HUES64 (cell line): ENCODE measurements at regions not wholly inside any gene's neighbourhood (a gene's known extent, or its start where the extent isn't known, plus 50 kb on each side); places are given as distances from the start of the nearest gene placed in this dataset.
"Not testable (repeated sequence)": the region's sequence is repeated elsewhere in the genome, so short reads cannot be mapped to it uniquely, and the experiment has no call there.

ENCODE experiments used
- H3K27ac ChIP-seq: 2 replicates; pipeline ENCODE4 v1.7.0; 2013; ENCODE audit warnings: low read depth, low read length, inconsistent platforms
- H3K27me3 ChIP-seq: 2 replicates; pipeline ENCODE4 v1.6.1; 2013; ENCODE audit warnings: mild to moderate bottlenecking, low read length; ENCODE audit not compliant: insufficient read depth
- H3K36me3 ChIP-seq: 2 replicates; pipeline ENCODE4 v1.6.1; 2013; ENCODE audit warnings: mild to moderate bottlenecking, low read length; ENCODE audit not compliant: insufficient read depth
- H3K4me1 ChIP-seq: 2 replicates; pipeline ENCODE4 v1.6.1; 2013; ENCODE audit warnings: mild to moderate bottlenecking, low read length, moderate library complexity; ENCODE audit not compliant: insufficient read depth
- H3K4me3 ChIP-seq: 2 replicates; pipeline ENCODE4 v1.5.1; 2013; ENCODE audit warnings: mild to moderate bottlenecking, low read length, moderate library complexity
- H3K9ac ChIP-seq: 2 replicates; pipeline ENCODE4 v1.6.1; 2013; ENCODE audit warnings: mild to moderate bottlenecking, low read depth, low read length
- H3K9me3 ChIP-seq: 2 replicates; pipeline ENCODE4 v1.6.1; 2013; ENCODE audit warnings: low read depth, low read length; ENCODE audit not compliant: insufficient read depth
- WGBS: fragments of 150-250, 120-280 bp; methylation state at CpG from one replicate; pipeline ENCODE4 v1.1.7; 2013; ENCODE audit warnings: missing lambda C conversion rate; 5-methylcytosine and 5-hydroxymethylcytosine counted together

- no peak overlapping the region for H3K9ac ChIP-seq
Measured at GRCh38 chr1:232346844-232347243, 283.1 kb downstream of the SIPA1L2 start.

GRCh38 chr1:232344791-232345399 lies 285.0 kb downstream of the SIPA1L2 start:
- no peaks in the 10 kb centered on the region for H3K27me3 ChIP-seq
- H3K27ac ChIP-seq = no peak overlapping the region
- H3K36me3 ChIP-seq = no peaks in the 10 kb centered on the region
- H3K9me3 ChIP-seq = peaks cover 6% of the 10 kb centered on the region; the same call in 1 of the 2 replicates
- WGBS = 98% methylated on average over 4 of the region's 4 CpGs
- H3K4me1 ChIP-seq = no peaks in the 10 kb centered on the region
- H3K4me3 ChIP-seq = no peak overlapping the region
- no peak overlapping the region for H3K9ac ChIP-seq

More at GRCh38 chr1:232346844-232347243, 283.1 kb downstream of the SIPA1L2 start:
- Histone ChIP-seq H3K27me3 (no peaks in the 10 kb centered on the region), H3K9me3 (peaks cover 6% of the 10 kb centered on the region; the same call in 1 of the 2 replicates), H3K36me3 (no peaks in the 10 kb centered on the region), H3K4me3 (no peak overlapping the region), H3K27ac (no peak overlapping the region), H3K4me1 (no peaks in the 10 kb centered on the region)
- WGBS = 97% methylated on average over 1 of the region's 1 CpG

DNA sequence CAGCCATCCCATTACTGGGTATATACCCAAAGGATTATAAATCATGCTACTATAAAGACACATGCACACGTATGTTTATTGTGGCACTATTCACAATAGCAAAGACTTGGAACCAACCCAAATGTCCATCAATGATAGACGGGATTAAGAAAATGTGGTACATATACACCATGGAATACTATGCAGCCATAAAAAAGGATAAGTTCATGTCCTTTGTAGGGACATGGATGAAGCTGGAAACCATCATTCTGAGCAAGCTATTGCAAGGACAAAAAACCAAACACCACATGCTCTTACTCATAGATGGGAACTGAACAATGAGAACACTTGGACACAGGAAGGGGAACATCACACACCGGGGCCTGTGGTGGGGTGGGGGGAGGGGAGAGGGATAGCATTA lies 285.7 kb downstream of the SIPA1L2 start:
- H3K36me3 ChIP-seq, H3K4me3 ChIP-seq, H3K9ac ChIP-seq, H3K9me3 ChIP-seq, H3K27ac ChIP-seq, H3K4me1 ChIP-seq, H3K27me3 ChIP-seq: not testable (repeated sequence)
- 94% methylated on average over 1 of the region's 3 CpGs for WGBS

- WGBS = 92% methylated on average over 4 of the region's 4 CpGs
- H3K4me1 ChIP-seq = no peaks in the 10 kb centered on the region
- H3K36me3 ChIP-seq = no peaks in the 10 kb centered on the region
- H3K9ac ChIP-seq = no peak overlapping the region
- H3K27me3 ChIP-seq = no peaks in the 10 kb centered on the region
- H3K9me3 ChIP-seq = peaks cover 6% of the 10 kb centered on the region; the same call in 1 of the 2 replicates
- no peak overlapping the region for H3K4me3 ChIP-seq
- H3K27ac ChIP-seq = no peak overlapping the region
Measured at GRCh38 chr1:232340446-232340845, 289.5 kb downstream of the SIPA1L2 start.

- H3K36me3 ChIP-seq = no peaks in the 10 kb centered on the region
- H3K27me3 ChIP-seq = no peaks in the 10 kb centered on the region
- H3K4me3 ChIP-seq = no peak overlapping the region
- H3K27ac ChIP-seq = no peak overlapping the region
- no peak overlapping the region for H3K9ac ChIP-seq
- 81% methylated on average over 2 of the region's 2 CpGs for WGBS
- H3K9me3 ChIP-seq = no peaks in the 10 kb centered on the region
- H3K4me1 ChIP-seq = no peaks in the 10 kb centered on the region
Measured at GRCh38 chr1:232339073-232339472, 290.9 kb downstream of the SIPA1L2 start.

- Histone ChIP-seq H3K36me3 (no peaks in the 10 kb centered on the region), H3K27me3 (no peaks in the 10 kb centered on the region), H3K9me3 (peaks cover 2% of the 10 kb centered on the region; the same call in 1 of the 2 replicates), H3K9ac (no peak overlapping the region), H3K27ac (no peak overlapping the region), H3K4me1 (no peaks in the 10 kb centered on the region), H3K4me3 (no peak overlapping the region)
- 91% methylated on average over 4 of the region's 4 CpGs for WGBS
Measured at GRCh38 chr1:232335741-232336293, 294.1 kb downstream of the SIPA1L2 start.

DNA sequence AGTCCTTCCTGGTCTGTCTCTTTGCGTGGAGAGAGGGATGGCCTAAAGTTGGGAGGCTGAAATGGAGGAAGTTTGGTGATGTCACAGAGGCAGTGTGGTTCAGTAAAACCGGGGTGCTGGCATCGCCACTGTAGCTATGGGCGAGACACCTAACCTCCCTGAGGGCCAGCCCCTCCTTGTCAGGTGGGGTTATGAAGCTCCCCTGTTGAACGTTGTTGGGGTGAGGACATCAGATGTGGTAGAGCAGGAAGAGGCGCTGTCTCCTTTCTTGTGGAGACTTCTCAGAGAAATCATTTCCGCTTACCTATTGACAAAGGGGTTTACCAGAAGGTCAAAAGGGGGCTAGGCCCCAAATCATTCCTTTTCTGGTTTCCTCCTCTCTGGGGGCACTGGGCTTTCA lies 294.7 kb downstream of the SIPA1L2 start:
- 95% methylated on average over 7 of the region's 7 CpGs for WGBS
- Histone ChIP-seq H3K9me3 (peaks cover 6% of the 10 kb centered on the region; the same call in 1 of the 2 replicates), H3K36me3 (no peaks in the 10 kb centered on the region), H3K27me3 (no peaks in the 10 kb centered on the region), H3K4me1 (no peaks in the 10 kb centered on the region), H3K9ac (no peak overlapping the region), H3K27ac (no peak overlapping the region), H3K4me3 (no peak overlapping the region)

GRCh38 chr1:232334811-232335210 lies 295.1 kb downstream of the SIPA1L2 start:
- peaks cover 8% of the 10 kb centered on the region; the same call in 1 of the 2 replicates for H3K9me3 ChIP-seq
- no peaks in the 10 kb centered on the region for H3K27me3 ChIP-seq
- no peaks in the 10 kb centered on the region for H3K36me3 ChIP-seq
- no peaks in the 10 kb centered on the region for H3K4me1 ChIP-seq
- H3K4me3 ChIP-seq = no peak overlapping the region
- H3K27ac ChIP-seq = no peak overlapping the region
- no peak overlapping the region for H3K9ac ChIP-seq
- WGBS = 92% methylated on average over 10 of the region's 10 CpGs

DNA sequence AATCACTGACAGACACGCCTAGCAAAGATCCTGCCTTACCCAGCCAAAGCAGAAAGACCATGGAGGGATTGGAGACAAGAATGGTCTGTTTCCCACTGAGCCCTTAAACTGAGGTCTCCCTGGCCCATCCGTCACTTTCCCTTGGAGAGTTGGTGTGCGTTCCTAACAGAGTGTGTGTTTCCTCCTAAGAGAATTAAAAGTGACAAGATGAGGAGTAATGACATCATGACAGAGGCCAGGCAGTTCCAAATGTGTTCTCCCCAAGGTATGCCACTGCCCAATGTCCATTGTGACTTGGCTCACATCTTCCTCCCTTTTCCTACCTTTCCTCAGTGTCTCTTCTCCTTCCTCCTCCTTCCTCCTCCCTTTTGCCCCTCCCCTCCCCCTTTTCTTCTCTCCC lies 295.7 kb downstream of the SIPA1L2 start:
- H3K4me3 ChIP-seq = no peak overlapping the region
- H3K9ac ChIP-seq = no peak overlapping the region
- WGBS = 77% methylated on average over 3 of the region's 3 CpGs
- no peaks in the 10 kb centered on the region for H3K36me3 ChIP-seq
- no peaks in the 10 kb centered on the region for H3K27me3 ChIP-seq
- H3K4me1 ChIP-seq = no peaks in the 10 kb centered on the region
- peaks cover 8% of the 10 kb centered on the region; the same call in 1 of the 2 replicates for H3K9me3 ChIP-seq
- no peak overlapping the region for H3K27ac ChIP-seq

DNA sequence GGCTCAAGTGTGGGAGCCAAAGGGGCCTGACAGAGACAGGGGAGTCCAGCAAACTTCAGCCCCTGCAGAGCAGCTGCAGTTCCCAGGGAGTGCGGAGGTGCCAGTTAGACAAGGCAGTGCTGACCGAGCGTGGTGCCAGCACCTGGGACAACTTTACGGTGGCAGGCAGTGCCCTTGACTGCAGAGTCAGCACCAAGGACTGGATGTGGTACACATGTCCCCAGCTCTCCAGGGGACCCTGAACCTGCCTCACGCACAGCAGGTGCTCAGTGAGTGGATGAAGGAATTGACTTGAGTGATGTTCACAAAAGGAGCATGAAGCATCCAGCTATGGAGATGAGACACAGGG lies 296.5 kb downstream of the SIPA1L2 start:
- WGBS = 95% methylated on average over 5 of the region's 5 CpGs
- Histone ChIP-seq H3K9ac (no peak overlapping the region), H3K4me1 (no peaks in the 10 kb centered on the region), H3K27me3 (no peaks in the 10 kb centered on the region), H3K36me3 (no peaks in the 10 kb centered on the region), H3K9me3 (peaks cover 8% of the 10 kb centered on the region; the same call in 1 of the 2 replicates), H3K27ac (no peak overlapping the region), H3K4me3 (no peak overlapping the region)

- 89% methylated on average over 7 of the region's 9 CpGs for WGBS
- H3K4me3 ChIP-seq, H3K4me1 ChIP-seq, H3K9ac ChIP-seq, H3K9me3 ChIP-seq, H3K27me3 ChIP-seq, H3K36me3 ChIP-seq, H3K27ac ChIP-seq: not testable (repeated sequence)
Measured at GRCh38 chr1:232332710-232333418, 297.1 kb downstream of the SIPA1L2 start.
